AML-193 (cell line): ENCODE measurements at regions not wholly inside any gene's neighbourhood (a gene's known extent, or its start where the extent isn't known, plus 50 kb on each side); places are given as distances from the start of the nearest gene placed in this dataset.

Experiments
- DNase-seq, 2 experiments: peaks; one replicate each; lab custom pipeline; 2025; lab: John Stamatoyannopoulos, UW

GRCh38 chr9:90024409-90024808 lies 419.6 kb downstream of the GADD45G start:
- DNase-seq = no peak

- DNase-seq = no peak
These were observed 420.0 kb downstream of the GADD45G start for GRCh38 chr9:90024823-90025222.

- no peak for DNase-seq
These were observed 421.0 kb downstream of the GADD45G start for GRCh38 chr9:90025816-90026215.

- no peak for DNase-seq
These were observed 422.5 kb downstream of the GADD45G start for GRCh38 chr9:90027296-90027790.

- no peak for DNase-seq
These were observed 424.6 kb downstream of the GADD45G start for GRCh38 chr9:90029386-90029785.

GRCh38 chr9:90029996-90030395 lies 425.2 kb downstream of the GADD45G start:
- DNase-seq = no peak

GRCh38 chr9:90032296-90033027 lies 427.6 kb downstream of the GADD45G start:
- no peak for DNase-seq

- DNase-seq = no peak
These were observed 428.3 kb downstream of the GADD45G start for GRCh38 chr9:90033028-90033650.

- no peak for DNase-seq
These were observed 429.3 kb downstream of the GADD45G start for GRCh38 chr9:90034071-90034470.

GRCh38 chr9:90035471-90035870 lies 430.7 kb downstream of the GADD45G start:
- no peak for DNase-seq

- no peak for DNase-seq
These were observed 432.5 kb downstream of the GADD45G start for GRCh38 chr9:90037146-90037797.

GRCh38 chr9:90038763-90039162 lies 434.0 kb downstream of the GADD45G start:
- no peak for DNase-seq

- no peak for DNase-seq
These were observed 439.5 kb downstream of the GADD45G start for GRCh38 chr9:90044263-90044662.

GRCh38 chr9:90044710-90045151 lies 439.9 kb downstream of the GADD45G start:
- no peak for DNase-seq

GRCh38 chr9:90046317-90046861 lies 441.6 kb downstream of the GADD45G start:
- DNase-seq = no peak

GRCh38 chr9:90047828-90048227 lies 443.0 kb downstream of the GADD45G start:
- DNase-seq = no peak

GRCh38 chr9:90052366-90052765 lies 447.6 kb downstream of the GADD45G start:
- DNase-seq = no peak

- DNase-seq = no peak
These were observed 448.2 kb downstream of the GADD45G start for GRCh38 chr9:90053027-90053426.

GRCh38 chr9:90054810-90055209 lies 450.0 kb downstream of the GADD45G start:
- no peak for DNase-seq

GRCh38 chr9:90055226-90055625 lies 450.4 kb downstream of the GADD45G start:
- DNase-seq = no peak

- DNase-seq = no peak
These were observed 452.5 kb downstream of the GADD45G start for GRCh38 chr9:90057361-90057760.

- DNase-seq = no peak
These were observed 453.5 kb downstream of the GADD45G start for GRCh38 chr9:90058182-90058763.
